OCI-LY7 (cell line): ENCODE measurements at regions not wholly inside any gene's neighbourhood (a gene's known extent, or its start where the extent isn't known, plus 50 kb on each side); places are given as distances from the start of the nearest gene placed in this dataset.

ENCODE experiments used
- CTCF ChIP-seq: fragments of 200-600 bp; sonication (generic); conservative IDR thresholded peaks from 2 replicates; pipeline ENCODE4 v1.5.1; 2014; ENCODE audit warnings: mild to moderate bottlenecking, antibody characterized with exemption, low read length, moderate library complexity, mixed read lengths
- EZH2phosphoT487 ChIP-seq: fragments of 200-600 bp; sonication (generic); IDR thresholded peaks from 2 replicates; pipeline ENCODE4 v1.6.1; 2018; ENCODE audit warnings: low read depth, borderline replicate concordance, mild to moderate bottlenecking, mixed run types, antibody characterized with exemption, low read length, moderate library complexity, mixed read lengths

- TF ChIP-seq CTCF, result no peak
- TF ChIP-seq EZH2phosphoT487, result no peak
These were observed 173.1 kb upstream of the CHRNA7 start for GRCh38 chr15:31857194-31857593.
